HFFc6 (cell line): ENCODE measurements at regions not wholly inside any gene's neighbourhood (a gene's known extent, or its start where the extent isn't known, plus 50 kb on each side); places are given as distances from the start of the nearest gene placed in this dataset.

Experiments
- DNase-seq: peaks from one replicate; pipeline ENCODE4 v3.0.0-alpha.2; 2018
- H3K27ac Mint-ChIP-seq: 2 replicates; pipeline ENCODE4 v1.8.0; 2020; ENCODE audit warnings: mild to moderate bottlenecking, mixed read lengths
- H3K27me3 Mint-ChIP-seq: 2 replicates; pipeline ENCODE4 v1.8.0; 2021; ENCODE audit warnings: mild to moderate bottlenecking, moderate library complexity, mixed read lengths; ENCODE audit not compliant: insufficient read depth
- H3K36me3 Mint-ChIP-seq: 2 replicates; pipeline ENCODE4 v1.8.0; 2021; ENCODE audit warnings: low read depth, mixed read lengths
- H3K4me1 Mint-ChIP-seq: 2 replicates; pipeline ENCODE4 v1.8.0; 2020; ENCODE audit warnings: low read depth, mixed read lengths
- H3K4me3 Mint-ChIP-seq: 2 replicates; pipeline ENCODE4 v1.8.0; 2020; ENCODE audit warnings: mild to moderate bottlenecking, moderate library complexity, mixed read lengths
- H3K9me3 Mint-ChIP-seq: 2 replicates; pipeline ENCODE4 v1.8.0; 2020; ENCODE audit warnings: mild to moderate bottlenecking, mixed read lengths
- TF ChIP-seq, protein P1 (sequence below): fragments of 200-600 bp; sonication (generic); IDR thresholded peaks from 2 replicates; pipeline ENCODE4 v1.5.0; 2021; ENCODE audit warnings: antibody characterized with exemption, mild to moderate bottlenecking

DNA sequence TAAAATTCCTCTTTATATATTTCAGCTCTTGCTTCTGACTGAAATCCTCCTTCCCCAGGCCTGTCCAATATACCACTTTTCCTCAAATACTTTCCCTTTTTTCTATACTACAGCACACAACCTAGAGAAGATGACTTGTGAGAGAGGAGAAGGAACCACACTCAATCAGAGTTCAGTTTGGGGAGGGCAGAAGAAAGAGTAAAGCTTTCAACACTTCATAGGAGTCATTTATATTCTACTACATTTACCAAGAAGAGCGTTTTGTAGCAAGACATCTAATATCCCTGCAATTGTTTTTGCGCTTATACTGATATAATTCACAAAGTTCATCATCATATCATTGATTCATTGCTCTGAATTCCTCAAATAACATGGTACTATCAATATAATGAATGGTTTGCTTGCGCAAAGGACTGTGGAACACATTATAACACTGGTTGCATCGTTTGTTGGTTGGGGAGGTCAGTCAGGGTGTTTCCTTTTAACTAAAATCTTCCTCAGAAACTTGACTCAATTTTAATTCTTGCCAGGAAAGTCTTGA lies 792.5 kb upstream of the CELF2 start:
- peaks cover 46% of the 10 kb centered on the region for H3K9me3 Mint-ChIP-seq
- H3K36me3 Mint-ChIP-seq = no peaks in the 10 kb centered on the region; the same call in 1 of the 2 replicates

DNA sequence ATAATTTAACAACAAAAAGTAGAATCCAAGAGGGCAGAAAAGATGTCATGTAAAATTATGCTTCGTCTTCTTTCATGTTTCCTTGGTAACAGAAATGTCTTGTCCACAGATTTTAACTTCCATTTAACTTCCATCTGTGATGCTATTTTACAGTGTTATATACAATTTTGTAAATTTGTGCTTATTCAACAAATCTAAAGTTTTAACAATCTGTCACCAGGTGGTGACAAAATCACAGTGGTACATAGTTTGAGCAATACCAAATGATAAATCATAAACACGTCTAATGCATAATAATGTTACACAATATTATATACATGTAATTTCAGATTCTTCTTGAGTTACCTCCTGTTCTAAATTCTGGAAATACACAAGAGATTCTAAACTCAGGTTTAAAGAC lies 784.4 kb upstream of the CELF2 start:
- TF ChIP-seq, protein P1, sequence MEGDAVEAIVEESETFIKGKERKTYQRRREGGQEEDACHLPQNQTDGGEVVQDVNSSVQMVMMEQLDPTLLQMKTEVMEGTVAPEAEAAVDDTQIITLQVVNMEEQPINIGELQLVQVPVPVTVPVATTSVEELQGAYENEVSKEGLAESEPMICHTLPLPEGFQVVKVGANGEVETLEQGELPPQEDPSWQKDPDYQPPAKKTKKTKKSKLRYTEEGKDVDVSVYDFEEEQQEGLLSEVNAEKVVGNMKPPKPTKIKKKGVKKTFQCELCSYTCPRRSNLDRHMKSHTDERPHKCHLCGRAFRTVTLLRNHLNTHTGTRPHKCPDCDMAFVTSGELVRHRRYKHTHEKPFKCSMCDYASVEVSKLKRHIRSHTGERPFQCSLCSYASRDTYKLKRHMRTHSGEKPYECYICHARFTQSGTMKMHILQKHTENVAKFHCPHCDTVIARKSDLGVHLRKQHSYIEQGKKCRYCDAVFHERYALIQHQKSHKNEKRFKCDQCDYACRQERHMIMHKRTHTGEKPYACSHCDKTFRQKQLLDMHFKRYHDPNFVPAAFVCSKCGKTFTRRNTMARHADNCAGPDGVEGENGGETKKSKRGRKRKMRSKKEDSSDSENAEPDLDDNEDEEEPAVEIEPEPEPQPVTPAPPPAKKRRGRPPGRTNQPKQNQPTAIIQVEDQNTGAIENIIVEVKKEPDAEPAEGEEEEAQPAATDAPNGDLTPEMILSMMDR = no peak
- peaks cover 36% of the 10 kb centered on the region for H3K9me3 Mint-ChIP-seq

More for the DNA sequence above, 792.5 kb upstream of the CELF2 start:
- Mint-ChIP-seq H3K27ac (no peak overlapping the region), H3K4me1 (no peaks in the 10 kb centered on the region), H3K4me3 (no peak overlapping the region), H3K27me3 (no peaks in the 10 kb centered on the region)
- no peak for DNase-seq
- TF ChIP-seq, protein P1 = no peak

GRCh38 chr10:10235003-10235402 lies 782.7 kb upstream of the CELF2 start:
- TF ChIP-seq, protein P1 = no peak
- Mint-ChIP-seq H3K4me1 (no peaks in the 10 kb centered on the region), H3K27ac (no peak overlapping the region), H3K9me3 (peaks cover 35% of the 10 kb centered on the region), H3K36me3 (no peaks in the 10 kb centered on the region), H3K4me3 (no peak overlapping the region), H3K27me3 (no peaks in the 10 kb centered on the region)
- no peak for DNase-seq

More for the DNA sequence above, 784.4 kb upstream of the CELF2 start:
- DNase-seq = no peak
- Mint-ChIP-seq H3K36me3 (no peaks in the 10 kb centered on the region), H3K27ac (no peak overlapping the region), H3K4me1 (no peaks in the 10 kb centered on the region), H3K4me3 (no peak overlapping the region), H3K27me3 (no peaks in the 10 kb centered on the region)

- Mint-ChIP-seq H3K4me1 (no peaks in the 10 kb centered on the region), H3K4me3 (no peak overlapping the region), H3K27ac (no peak overlapping the region), H3K27me3 (no peaks in the 10 kb centered on the region; the same call in 1 of the 2 replicates), H3K36me3 (0 out of 2 replicates have a peak, but pooled peaks cover 4% of the 10 kb centered on the region), H3K9me3 (peaks cover 52% of the 10 kb centered on the region)
- TF ChIP-seq, protein P1 = no peak
- no peak for DNase-seq
These were observed 770.1 kb upstream of the CELF2 start for GRCh38 chr10:10247585-10247984.

- peaks cover 42% of the 10 kb centered on the region for H3K9me3 Mint-ChIP-seq
- no peak overlapping the region for H3K4me3 Mint-ChIP-seq
- peaks cover 3% of the 10 kb centered on the region for H3K27me3 Mint-ChIP-seq
- TF ChIP-seq, protein P1 = no peak
- no peaks in the 10 kb centered on the region for H3K36me3 Mint-ChIP-seq
- H3K4me1 Mint-ChIP-seq = no peaks in the 10 kb centered on the region
- no peak for DNase-seq
- H3K27ac Mint-ChIP-seq = no peak overlapping the region
These were observed 760.8 kb upstream of the CELF2 start for GRCh38 chr10:10256860-10257259.
